Neural cell (in vitro differentiated cells): ENCODE measurements at regions not wholly inside any gene's neighbourhood (a gene's known extent, or its start where the extent isn't known, plus 50 kb on each side); places are given as distances from the start of the nearest gene placed in this dataset.

Experiments used
- EP300 ChIP-seq: fragments of 450-650 bp; conservative IDR thresholded peaks from 2 replicates; pipeline ENCODE4 v1.6.1; 2014; ENCODE audit warnings: antibody characterized with exemption, mild to moderate bottlenecking, moderate library complexity; ENCODE audit not compliant: poor library complexity, severe bottlenecking
- EZH2 ChIP-seq: fragments of 200-600, 300-800 bp; shearing (Covaris generic), sonication (generic); IDR thresholded peaks from 2 replicates; pipeline ENCODE4 v1.6.1; 2014; ENCODE audit warnings: antibody characterized with exemption, low read length, borderline replicate concordance, mild to moderate bottlenecking; ENCODE audit not compliant: insufficient read depth, poor library complexity, severe bottlenecking
- POLR2AphosphoS5 ChIP-seq: IDR thresholded peaks from 2 replicates; pipeline ENCODE4 v1.6.1; 2012
- RAD21 ChIP-seq: fragments of 450-650 bp; conservative IDR thresholded peaks from 2 replicates; pipeline ENCODE4 v1.6.1; 2014; ENCODE audit warnings: antibody characterized with exemption, mild to moderate bottlenecking, moderate library complexity
- SMC3 ChIP-seq: fragments of 450-650 bp; conservative IDR thresholded peaks from 2 replicates; pipeline ENCODE4 v1.6.1; 2014; ENCODE audit warnings: antibody characterized with exemption, mild to moderate bottlenecking, moderate library complexity; ENCODE audit not compliant: poor library complexity
- TAF1 ChIP-seq: IDR thresholded peaks from 2 replicates; pipeline ENCODE4 v1.6.1; 2012; ENCODE audit warnings: low read depth
- TF ChIP-seq, protein P1 (sequence below): fragments of 450-650 bp; IDR thresholded peaks from 2 replicates; pipeline ENCODE4 v1.5.1; 2014; ENCODE audit warnings: antibody characterized with exemption, mild to moderate bottlenecking, moderate library complexity; ENCODE audit not compliant: poor library complexity, severe bottlenecking

DNA sequence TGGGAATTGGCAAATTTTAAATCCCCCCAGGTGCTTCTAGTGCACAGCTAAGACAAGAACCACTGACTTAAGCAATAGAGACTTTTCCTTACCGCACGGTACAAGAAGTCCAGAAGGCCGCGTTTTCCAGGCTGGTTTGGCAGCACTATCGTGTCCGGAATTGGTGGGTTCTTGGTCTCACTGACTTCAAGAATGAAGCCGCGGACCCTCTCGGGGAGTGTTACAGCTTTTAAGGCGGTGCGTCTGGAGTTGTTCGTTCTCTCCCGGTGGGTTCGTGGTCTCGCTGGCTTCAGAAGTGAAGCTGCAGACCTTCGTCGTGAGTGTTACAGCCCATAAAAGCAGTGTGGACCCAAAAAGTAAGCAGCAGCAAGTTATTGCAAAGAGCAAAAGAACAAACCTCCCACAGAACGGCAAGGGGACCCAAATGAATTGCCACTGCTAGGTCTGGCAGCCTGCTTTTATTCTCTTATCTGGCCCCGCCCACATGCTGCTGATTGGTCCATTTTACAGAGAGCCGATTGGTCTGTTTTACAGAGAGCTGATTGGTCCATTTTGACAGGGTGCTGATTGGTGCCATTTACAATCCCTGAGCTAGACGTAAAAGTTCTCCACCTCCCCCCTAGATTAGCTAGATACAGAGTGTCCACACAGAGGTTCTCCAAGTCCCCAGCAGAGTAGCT is 264.5 kb downstream of the PREX1 start:
- TF ChIP-seq, protein P1, sequence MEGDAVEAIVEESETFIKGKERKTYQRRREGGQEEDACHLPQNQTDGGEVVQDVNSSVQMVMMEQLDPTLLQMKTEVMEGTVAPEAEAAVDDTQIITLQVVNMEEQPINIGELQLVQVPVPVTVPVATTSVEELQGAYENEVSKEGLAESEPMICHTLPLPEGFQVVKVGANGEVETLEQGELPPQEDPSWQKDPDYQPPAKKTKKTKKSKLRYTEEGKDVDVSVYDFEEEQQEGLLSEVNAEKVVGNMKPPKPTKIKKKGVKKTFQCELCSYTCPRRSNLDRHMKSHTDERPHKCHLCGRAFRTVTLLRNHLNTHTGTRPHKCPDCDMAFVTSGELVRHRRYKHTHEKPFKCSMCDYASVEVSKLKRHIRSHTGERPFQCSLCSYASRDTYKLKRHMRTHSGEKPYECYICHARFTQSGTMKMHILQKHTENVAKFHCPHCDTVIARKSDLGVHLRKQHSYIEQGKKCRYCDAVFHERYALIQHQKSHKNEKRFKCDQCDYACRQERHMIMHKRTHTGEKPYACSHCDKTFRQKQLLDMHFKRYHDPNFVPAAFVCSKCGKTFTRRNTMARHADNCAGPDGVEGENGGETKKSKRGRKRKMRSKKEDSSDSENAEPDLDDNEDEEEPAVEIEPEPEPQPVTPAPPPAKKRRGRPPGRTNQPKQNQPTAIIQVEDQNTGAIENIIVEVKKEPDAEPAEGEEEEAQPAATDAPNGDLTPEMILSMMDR = no peak
- TF ChIP-seq SMC3 (no peak), EZH2 (no peak), POLR2AphosphoS5 (no peak), RAD21 (no peak), EP300 (no peak), TAF1 (no peak)
